Suprapubic skin (tissue), 4 donors: ENCODE measurements at regions not wholly inside any gene's neighbourhood (a gene's known extent, or its start where the extent isn't known, plus 50 kb on each side); places are given as distances from the start of the nearest gene placed in this dataset.

Source experiments
- DNase-seq, 2 donors: peaks; one replicate each; pipeline ENCODE4 v3.0.0-alpha.2; 2019; ENCODE audit warnings: low spot score in 2 of 2
- H3K27ac ChIP-seq: fragments of 200-600 bp; sonication (generic); one replicate; pipeline ENCODE4 v1.5.1; 2019
- H3K27me3 ChIP-seq: fragments of 200-600 bp; sonication (generic); one replicate; pipeline ENCODE4 v1.5.1; 2019
- H3K36me3 ChIP-seq: fragments of 200-600 bp; sonication (generic); one replicate; pipeline ENCODE4 v1.5.1; 2019
- H3K4me1 ChIP-seq: fragments of 200-600 bp; sonication (generic); one replicate; pipeline ENCODE4 v1.5.1; 2019
- H3K4me3 ChIP-seq: fragments of 200-600 bp; sonication (generic); one replicate; pipeline ENCODE4 v1.5.1; 2019; ENCODE audit warnings: mild to moderate bottlenecking
- H3K9me3 ChIP-seq: fragments of 200-600 bp; sonication (generic); one replicate; pipeline ENCODE4 v1.5.1; 2019
- EP300 ChIP-seq: sonication (generic); formaldehyde crosslinking; IDR thresholded peaks from one replicate; pipeline ENCODE4 v1.6.1; 2017; ENCODE audit warnings: antibody characterized with exemption
- POLR2A ChIP-seq, 2 donors: fragments of 450-650 bp; IDR thresholded peaks; one replicate each; pipeline ENCODE4 v1.6.1; 2017; ENCODE audit warnings: antibody characterized with exemption in 2 of 2, mild to moderate bottlenecking in 2 of 2, moderate library complexity in 2 of 2
- POLR2AphosphoS5 ChIP-seq, 3 donors: sonication (generic); formaldehyde crosslinking; IDR thresholded peaks; one replicate each; pipeline ENCODE4 v1.6.1; 2017; ENCODE audit warnings: antibody characterized with exemption in 3 of 3
- WGBS: methylation state at CpG from one replicate; pipeline ENCODE4 v1.1.5; 2018; 5-methylcytosine and 5-hydroxymethylcytosine counted together
- TF ChIP-seq, protein P1 (sequence below), 2 donors: fragments of 200-600 bp in 1 of 2; fragments of 450-650 bp in 1 of 2; sonication (generic) in 1 of 2; IDR thresholded peaks; one replicate each; pipeline ENCODE4 v1.5.1; 2016 to 2019; ENCODE audit warnings: antibody characterized with exemption in 2 of 2, mild to moderate bottlenecking in 1 of 2, moderate library complexity in 1 of 2

DNA sequence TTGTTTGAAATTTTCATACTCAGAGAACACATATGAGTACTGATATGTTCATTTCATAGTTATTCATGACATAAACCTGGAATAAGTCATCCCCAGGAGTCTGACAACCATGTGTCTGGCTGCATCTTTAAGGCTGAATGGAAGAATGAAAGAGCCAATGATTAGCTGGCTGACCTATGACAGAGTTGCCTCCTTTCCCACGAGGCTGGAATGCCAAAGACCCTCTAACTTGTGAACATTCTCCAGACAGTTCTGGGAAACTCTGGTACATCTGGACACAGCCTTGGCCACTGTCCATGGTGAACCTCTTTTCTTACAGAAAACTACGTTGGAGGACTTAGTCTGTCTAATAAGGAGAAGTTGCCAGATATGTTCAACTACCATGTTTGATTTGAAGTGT lies 380.8 kb upstream of the MKI67 start:
- no peaks in the 10 kb centered on the region for H3K36me3 ChIP-seq
- TF ChIP-seq POLR2A (IDR thresholded peaks at IDR 0.05) (no peak), EP300 (no peak), POLR2AphosphoS5 (IDR thresholded peaks at IDR 0.05) (no peak)
- TF ChIP-seq, protein P1, sequence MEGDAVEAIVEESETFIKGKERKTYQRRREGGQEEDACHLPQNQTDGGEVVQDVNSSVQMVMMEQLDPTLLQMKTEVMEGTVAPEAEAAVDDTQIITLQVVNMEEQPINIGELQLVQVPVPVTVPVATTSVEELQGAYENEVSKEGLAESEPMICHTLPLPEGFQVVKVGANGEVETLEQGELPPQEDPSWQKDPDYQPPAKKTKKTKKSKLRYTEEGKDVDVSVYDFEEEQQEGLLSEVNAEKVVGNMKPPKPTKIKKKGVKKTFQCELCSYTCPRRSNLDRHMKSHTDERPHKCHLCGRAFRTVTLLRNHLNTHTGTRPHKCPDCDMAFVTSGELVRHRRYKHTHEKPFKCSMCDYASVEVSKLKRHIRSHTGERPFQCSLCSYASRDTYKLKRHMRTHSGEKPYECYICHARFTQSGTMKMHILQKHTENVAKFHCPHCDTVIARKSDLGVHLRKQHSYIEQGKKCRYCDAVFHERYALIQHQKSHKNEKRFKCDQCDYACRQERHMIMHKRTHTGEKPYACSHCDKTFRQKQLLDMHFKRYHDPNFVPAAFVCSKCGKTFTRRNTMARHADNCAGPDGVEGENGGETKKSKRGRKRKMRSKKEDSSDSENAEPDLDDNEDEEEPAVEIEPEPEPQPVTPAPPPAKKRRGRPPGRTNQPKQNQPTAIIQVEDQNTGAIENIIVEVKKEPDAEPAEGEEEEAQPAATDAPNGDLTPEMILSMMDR (IDR thresholded peaks at IDR 0.05): no peak
- 55% methylated on average over 2 of the region's 2 CpGs for WGBS
- DNase-seq: no peak
- H3K4me3 ChIP-seq: no peak overlapping the region
- H3K4me1 ChIP-seq: no peaks in the 10 kb centered on the region
- peaks cover 3% of the 10 kb centered on the region for H3K27me3 ChIP-seq
- H3K27ac ChIP-seq: no peak overlapping the region
- H3K9me3 ChIP-seq: no peaks in the 10 kb centered on the region

DNA sequence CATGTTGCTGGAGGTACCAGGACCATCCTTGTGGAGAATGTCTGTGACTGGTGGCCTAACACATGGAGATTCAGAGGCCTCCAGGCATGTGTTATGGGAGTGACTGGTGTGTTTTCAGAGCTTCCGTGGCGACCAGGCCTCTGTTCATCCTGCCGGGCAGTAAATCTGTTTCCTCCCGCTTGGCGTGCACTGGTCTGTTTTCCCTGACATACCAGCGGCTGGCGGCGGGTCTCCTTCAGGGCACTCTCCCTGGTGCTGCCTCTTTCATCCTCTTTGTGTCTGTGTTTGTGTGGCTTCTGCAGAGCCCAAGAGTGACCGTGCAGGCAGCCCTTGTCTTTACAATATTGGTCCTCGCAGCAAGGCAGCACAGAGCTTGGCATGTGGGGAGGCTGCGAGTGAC lies 385.1 kb upstream of the MKI67 start:
- H3K4me3 ChIP-seq: no peak overlapping the region
- H3K27me3 ChIP-seq: no peaks in the 10 kb centered on the region
- DNase-seq: no peak
- no peaks in the 10 kb centered on the region for H3K9me3 ChIP-seq
- no peaks in the 10 kb centered on the region for H3K4me1 ChIP-seq
- TF ChIP-seq, protein P1 (IDR thresholded peaks at IDR 0.05): no peak
- no peak for TF ChIP-seq POLR2A (IDR thresholded peaks at IDR 0.05)
- no peak for TF ChIP-seq POLR2AphosphoS5 (IDR thresholded peaks at IDR 0.05)
- TF ChIP-seq EP300: no peak
- no peaks in the 10 kb centered on the region for H3K36me3 ChIP-seq
- H3K27ac ChIP-seq: no peak overlapping the region
- WGBS: 56% methylated on average over 9 of the region's 11 CpGs

DNA sequence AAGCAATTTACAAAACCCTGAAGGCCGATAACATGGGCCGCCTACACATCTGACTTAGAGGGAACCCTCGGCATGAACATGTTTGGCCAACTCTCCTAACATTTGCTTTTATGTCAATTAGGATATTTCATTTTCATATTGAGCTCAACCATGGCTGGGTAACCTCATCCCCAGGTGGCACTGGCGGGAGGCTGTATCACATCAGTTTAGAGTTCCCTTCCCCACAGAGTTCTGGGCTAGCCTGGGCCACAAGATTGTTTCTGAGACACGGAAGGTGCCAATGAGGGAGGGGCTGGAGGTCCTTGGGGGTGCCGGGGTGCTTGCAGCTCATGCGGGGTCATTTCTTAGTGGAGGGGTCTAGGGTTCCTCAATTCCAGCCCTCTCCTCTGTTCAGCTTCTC lies 386.5 kb upstream of the MKI67 start:
- no peak for TF ChIP-seq POLR2AphosphoS5 (IDR thresholded peaks at IDR 0.05)

DNA sequence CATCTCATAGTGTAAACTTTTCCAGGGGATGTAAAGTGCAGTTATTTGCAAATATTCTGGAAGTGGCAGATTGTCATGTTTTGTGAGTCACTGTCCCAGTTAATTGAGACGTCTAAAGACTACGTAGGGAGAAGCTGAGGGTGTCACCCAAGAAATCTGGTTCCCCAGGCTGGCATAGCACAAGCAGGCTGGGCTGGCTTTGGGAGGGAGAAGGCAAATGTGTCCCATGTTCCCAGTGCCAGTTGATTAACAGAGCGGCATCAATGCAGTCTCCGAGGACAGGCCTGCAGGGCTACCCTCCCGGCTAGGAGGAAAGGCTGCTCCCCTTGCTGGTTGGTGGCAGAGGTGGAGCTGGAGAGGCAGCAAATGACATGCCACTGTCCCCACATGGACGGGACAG lies 388.3 kb upstream of the MKI67 start:
- no peak for TF ChIP-seq POLR2AphosphoS5 (IDR thresholded peaks at IDR 0.05)
- TF ChIP-seq EP300: no peak
- TF ChIP-seq, protein P1 (IDR thresholded peaks at IDR 0.05): no peak
- TF ChIP-seq POLR2A (IDR thresholded peaks at IDR 0.05): no peak
- no peaks in the 10 kb centered on the region for H3K4me1 ChIP-seq
- no peak overlapping the region for H3K4me3 ChIP-seq
- H3K36me3 ChIP-seq: no peaks in the 10 kb centered on the region
- H3K27ac ChIP-seq: no peak overlapping the region
- no peaks in the 10 kb centered on the region for H3K27me3 ChIP-seq
- WGBS: 61% methylated on average over 6 of the region's 6 CpGs
- no peak for DNase-seq
- H3K9me3 ChIP-seq: no peaks in the 10 kb centered on the region

More for the DNA sequence above, 386.5 kb upstream of the MKI67 start:
- H3K27me3 ChIP-seq: no peaks in the 10 kb centered on the region
- no peak overlapping the region for H3K27ac ChIP-seq
- WGBS: 80% methylated on average over 7 of the region's 7 CpGs
- H3K36me3 ChIP-seq: no peaks in the 10 kb centered on the region
- H3K4me3 ChIP-seq: no peak overlapping the region
- no peaks in the 10 kb centered on the region for H3K9me3 ChIP-seq
- DNase-seq: no peak
- H3K4me1 ChIP-seq: no peaks in the 10 kb centered on the region

DNA sequence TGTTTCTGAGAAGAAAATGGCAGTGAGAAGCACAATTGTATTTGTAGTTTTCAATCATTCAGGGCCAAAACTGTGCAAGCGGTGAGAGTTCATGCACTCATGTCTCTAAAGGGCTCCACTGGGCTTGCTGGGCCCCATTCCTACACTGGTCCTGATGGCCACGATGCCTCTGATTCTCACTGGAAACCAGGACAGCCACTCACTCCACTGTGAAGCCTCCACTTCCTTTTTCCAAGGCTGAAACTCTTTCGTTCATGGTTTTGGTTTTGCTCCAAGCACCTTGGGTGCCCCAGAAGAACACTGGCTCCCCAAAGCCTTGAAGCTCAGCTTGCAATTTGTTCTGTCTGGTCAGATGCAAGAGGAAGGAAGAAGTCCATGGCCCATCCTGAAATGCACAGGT lies 390.0 kb upstream of the MKI67 start:
- no peaks in the 10 kb centered on the region for H3K4me1 ChIP-seq
- WGBS: 86% methylated on average over 3 of the region's 3 CpGs
- TF ChIP-seq EP300: no peak
- TF ChIP-seq POLR2AphosphoS5 (IDR thresholded peaks at IDR 0.05): no peak
- TF ChIP-seq POLR2A (IDR thresholded peaks at IDR 0.05): no peak
- TF ChIP-seq, protein P1 (IDR thresholded peaks at IDR 0.05): no peak
- H3K4me3 ChIP-seq: no peak overlapping the region
- no peak overlapping the region for H3K27ac ChIP-seq
- no peaks in the 10 kb centered on the region for H3K9me3 ChIP-seq
- DNase-seq: no peak
- H3K27me3 ChIP-seq: peaks cover 7% of the 10 kb centered on the region
- no peaks in the 10 kb centered on the region for H3K36me3 ChIP-seq

DNA sequence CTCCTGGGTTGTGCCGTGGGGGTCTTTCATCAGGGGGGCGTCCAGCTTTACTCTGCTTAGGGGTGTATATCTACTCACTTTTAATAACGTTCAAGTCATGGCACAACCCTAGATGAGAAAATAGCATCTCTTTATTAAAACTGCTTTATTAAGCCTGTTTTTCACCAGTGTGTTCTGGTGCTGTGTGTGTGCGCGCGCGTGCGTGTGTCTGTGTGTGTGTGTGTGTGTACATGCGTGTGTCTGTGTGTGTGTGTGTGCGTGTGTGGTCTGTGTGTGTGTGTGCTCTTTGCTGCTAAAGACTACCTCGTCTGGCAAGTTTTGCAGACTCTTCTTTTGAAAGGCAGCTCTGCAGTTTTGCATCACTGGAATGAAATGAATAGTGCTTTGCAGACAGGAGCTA lies 390.9 kb upstream of the MKI67 start:
- Histone ChIP-seq H3K36me3 (no peaks in the 10 kb centered on the region), H3K27me3 (peaks cover 7% of the 10 kb centered on the region), H3K4me1 (no peaks in the 10 kb centered on the region), H3K4me3 (no peak overlapping the region), H3K9me3 (no peaks in the 10 kb centered on the region), H3K27ac (no peak overlapping the region)
- TF ChIP-seq POLR2AphosphoS5 (IDR thresholded peaks at IDR 0.05) (no peak), POLR2A (IDR thresholded peaks at IDR 0.05) (no peak), EP300 (no peak)
- TF ChIP-seq, protein P1 (IDR thresholded peaks at IDR 0.05): no peak
- DNase-seq: no peak
- 73% methylated on average over 11 of the region's 11 CpGs for WGBS
